Body of pancreas (tissue), 4 donors: ENCODE measurements at regions not wholly inside any gene's neighbourhood (a gene's known extent, or its start where the extent isn't known, plus 50 kb on each side); places are given as distances from the start of the nearest gene placed in this dataset.

Source experiments
- ATAC-seq: fragments of 150-250 bp; one replicate; pipeline ENCODE4 v1.9.1; 2016
- DNase-seq, 4 donors: peaks; one replicate each; pipeline ENCODE4 v3.0.0-alpha.2; 2019
- H3K27ac ChIP-seq, 4 donors: fragments of 200-600 bp; sonication (generic); 1 replicate in 3 of 4; 2 replicates in 1 of 4; pipeline versions ENCODE4 v1.5.1 to v1.6.1; 2016 to 2019; ENCODE audit warnings: mild to moderate bottlenecking in 1 of 4, mixed read lengths in 1 of 4, moderate library complexity in 1 of 4
- H3K27me3 ChIP-seq, 2 donors: fragments of 200-600 bp; sonication (generic); one replicate each; pipeline ENCODE4 v1.6.0; 2016; ENCODE audit warnings: mild to moderate bottlenecking in 1 of 2
- H3K36me3 ChIP-seq, 2 donors: fragments of 200-600 bp; sonication (generic); replicated peaks in 1 of 2; 2 replicates each; pipeline ENCODE4 v1.5.1; 2016; ENCODE audit warnings: low read depth in 2 of 2; ENCODE audit not compliant: insufficient read depth in 1 of 2
- H3K4me1 ChIP-seq: fragments of 200-600 bp; sonication (generic); one replicate; pipeline ENCODE4 v1.6.0; 2016
- H3K4me3 ChIP-seq, 2 donors: fragments of 200-600 bp; sonication (generic); 1 replicate in 1 of 2; 2 replicates in 1 of 2; pipeline ENCODE4 v1.5.1; 2016 to 2019
- H3K9me3 ChIP-seq, 3 donors: fragments of 200-600 bp; sonication (generic); 1 replicate in 2 of 3; 2 replicates in 1 of 3; pipeline ENCODE4 v1.5.1; 2016
- CTCF ChIP-seq, 7 experiments: fragments of 450-650 bp in 4 of 7; fragments of 200-600 bp in 3 of 7; sonication (generic) in 3 of 7; IDR thresholded peaks; one replicate each; pipeline ENCODE4 v1.5.1; 2016 to 2019; ENCODE audit warnings: antibody characterized with exemption in 7 of 7
- POLR2A ChIP-seq, 3 donors: fragments of 450-650 bp; IDR thresholded peaks; one replicate each; pipeline ENCODE4 v1.6.1; 2016; ENCODE audit warnings: antibody characterized with exemption in 3 of 3, mild to moderate bottlenecking in 2 of 3
- WGBS, 2 donors: methylation state at CpG; one replicate each; pipeline ENCODE4 v1.1.5; 2017; 5-methylcytosine and 5-hydroxymethylcytosine counted together
- intact Hi-C: fragments of 100-400 bp; cut with DNase I; formaldehyde crosslinking; loops from one replicate; pipeline ENCODE4 v1.15.1; 2023

GRCh38 chr3:148428862-148429605, 268.7 kb upstream of the AGTR1 start:
- H3K27ac ChIP-seq, result no peak overlapping the region
- H3K9me3 ChIP-seq, result no peaks in the 10 kb centered on the region
- intact Hi-C loops, result no loop called here
- no peaks in the 10 kb centered on the region for H3K36me3 ChIP-seq
- H3K27me3 ChIP-seq, result no peaks in the 10 kb centered on the region
- 79% methylated on average over 3 of the region's 3 CpGs for WGBS, 2 donors
- no peaks in the 10 kb centered on the region for H3K4me1 ChIP-seq
- no peak for DNase-seq
- TF ChIP-seq CTCF (IDR thresholded peaks at IDR 0.05), result no peak
- no peak for TF ChIP-seq POLR2A (IDR thresholded peaks at IDR 0.05)
- no peak overlapping the region for H3K4me3 ChIP-seq
- ATAC-seq, result no peak

GRCh38 chr3:148433665-148434064, 264.0 kb upstream of the AGTR1 start:
- no peaks in the 10 kb centered on the region for H3K36me3 ChIP-seq
- TF ChIP-seq POLR2A (IDR thresholded peaks at IDR 0.05) (no peak), CTCF (IDR thresholded peaks at IDR 0.05) (no peak)
- ATAC-seq (no peak), DNase-seq (no peak)
- H3K4me3 ChIP-seq, result no peak overlapping the region
- no peaks in the 10 kb centered on the region for H3K9me3 ChIP-seq
- H3K4me1 ChIP-seq, result no peaks in the 10 kb centered on the region
- H3K27me3 ChIP-seq, result no peaks in the 10 kb centered on the region
- no peak overlapping the region for H3K27ac ChIP-seq
- intact Hi-C loops, result no loop called here
- 55 to 71% methylated on average over 2 of the region's 2 CpGs for whole genome bisulfite sequencing, 2 donors

GRCh38 chr3:148435534-148435933, 262.2 kb upstream of the AGTR1 start:
- ATAC-seq, result no peak

GRCh38 chr3:148439254-148439822, 258.4 kb upstream of the AGTR1 start:
- ATAC-seq (no peak), DNase-seq (no peak)
- no peaks in the 10 kb centered on the region for H3K36me3 ChIP-seq
- no peak overlapping the region for H3K4me3 ChIP-seq
- no peaks in the 10 kb centered on the region for H3K9me3 ChIP-seq
- TF ChIP-seq CTCF (IDR thresholded peaks at IDR 0.05) (no peak), POLR2A (IDR thresholded peaks at IDR 0.05) (no peak)
- H3K27ac ChIP-seq, result no peak overlapping the region
- H3K27me3 ChIP-seq, result no peaks in the 10 kb centered on the region
- intact Hi-C loops, result no loop called here
- WGBS, 2 donors, result 55 to 66% methylated on average over 3 of the region's 3 CpGs
- no peaks in the 10 kb centered on the region for H3K4me1 ChIP-seq

More at GRCh38 chr3:148435534-148435933, 262.2 kb upstream of the AGTR1 start:
- no peak for DNase-seq
- Histone ChIP-seq H3K27me3 (no peaks in the 10 kb centered on the region), H3K4me1 (no peaks in the 10 kb centered on the region), H3K4me3 (no peak overlapping the region), H3K36me3 (no peaks in the 10 kb centered on the region), H3K9me3 (no peaks in the 10 kb centered on the region), H3K27ac (no peak overlapping the region)
- TF ChIP-seq CTCF (IDR thresholded peaks at IDR 0.05) (no peak), POLR2A (IDR thresholded peaks at IDR 0.05) (no peak)
- intact Hi-C loops, result no loop called here

- intact Hi-C loops, result no loop called here
- ATAC-seq, result no peak
- Histone ChIP-seq H3K9me3 (no peaks in the 10 kb centered on the region), H3K27me3 (no peaks in the 10 kb centered on the region), H3K4me1 (no peaks in the 10 kb centered on the region), H3K4me3 (no peak overlapping the region), H3K36me3 (no peaks in the 10 kb centered on the region), H3K27ac (no peak overlapping the region)
- 74 to 89% methylated on average over 1 of the region's 1 CpG for WGBS, 2 donors
- DNase-seq, result no peak
- TF ChIP-seq CTCF (IDR thresholded peaks at IDR 0.05), result no peak
- no peak for TF ChIP-seq POLR2A (IDR thresholded peaks at IDR 0.05)
These were observed 256.5 kb upstream of the AGTR1 start for GRCh38 chr3:148441191-148441590.
